ENCODE measurements at regions not wholly inside any gene's neighbourhood (a gene's known extent, or its start where the extent isn't known, plus 50 kb on each side); places are given as distances from the start of the nearest gene placed in this dataset.

DNA sequence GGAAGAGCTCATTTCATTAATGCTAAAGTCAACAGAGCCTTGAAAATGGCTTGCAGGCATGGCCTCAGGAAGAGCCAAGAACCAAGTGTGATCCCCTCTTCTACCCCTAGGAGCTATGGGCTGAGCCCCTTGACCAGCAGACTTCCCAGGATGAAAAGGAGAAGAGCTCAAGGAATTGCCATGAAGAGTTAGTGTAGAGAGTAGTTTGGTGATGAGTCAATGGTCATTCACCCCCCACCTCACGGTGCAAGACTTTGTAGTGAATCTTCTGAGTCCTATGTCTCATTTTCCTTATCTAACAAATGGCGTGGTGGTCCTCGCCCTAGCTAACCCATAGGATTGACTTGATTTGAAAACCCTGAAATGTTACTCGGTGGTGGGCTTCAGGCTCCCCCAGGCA lies 422.4 kb upstream of the CADM1 start:
- Histone ChIP-seq H3K27ac (ENCODE audit: low read length) (no peak overlapping the region), H3K4me3 (ENCODE audit: low read length) (no peak overlapping the region), H3K36me3 (ENCODE audit: control insufficient read depth, insufficient read depth, low read length) (no peaks in the 10 kb centered on the region), H3K4me1 (ENCODE audit: control insufficient read depth, insufficient read depth, low read length) (peaks cover 22% of the 10 kb centered on the region), H3K27me3 (ENCODE audit: control insufficient read depth, insufficient read depth, low read length) (peaks cover 6% of the 10 kb centered on the region), H3K9me3 (replicated peaks; ENCODE audit: control insufficient read depth, low read depth, low read length) (no peaks in the 10 kb centered on the region)
- WGBS (ENCODE audit: insufficient coverage), result 100% methylated on average over 2 of the region's 4 CpGs
- DNase-seq, result no peak

DNA sequence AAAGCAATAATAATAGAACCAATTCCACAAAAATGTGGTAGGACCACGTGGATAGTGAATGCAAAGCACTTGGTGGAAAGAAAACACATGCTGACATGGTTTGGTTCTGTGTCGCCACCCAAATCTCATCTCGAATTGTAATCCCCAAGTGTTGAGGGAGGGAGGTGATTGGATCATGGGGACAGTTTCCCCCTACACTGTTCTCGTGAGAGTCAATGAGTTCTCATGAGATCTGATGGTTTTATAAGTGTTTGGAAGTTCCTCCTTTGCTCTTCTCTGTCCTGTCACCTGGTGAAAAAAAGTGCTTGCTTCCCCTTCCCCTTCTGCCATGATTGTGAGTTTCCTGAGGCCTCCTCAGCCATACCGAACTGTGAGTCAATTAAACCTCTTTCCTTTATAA lies 421.9 kb upstream of the CADM1 start:
- WGBS (ENCODE audit: insufficient coverage), result no CpG with 5 or more reads among the region's 5 CpGs
- Histone ChIP-seq H3K9me3 (replicated peaks; ENCODE audit: control insufficient read depth, low read depth, low read length) (no peaks in the 10 kb centered on the region), H3K36me3 (ENCODE audit: control insufficient read depth, insufficient read depth, low read length) (no peaks in the 10 kb centered on the region), H3K27me3 (ENCODE audit: control insufficient read depth, insufficient read depth, low read length) (peaks cover 7% of the 10 kb centered on the region), H3K4me3 (ENCODE audit: low read length) (no peak overlapping the region), H3K27ac (ENCODE audit: low read length) (no peak overlapping the region), H3K4me1 (ENCODE audit: control insufficient read depth, insufficient read depth, low read length) (peaks cover 21% of the 10 kb centered on the region)
- no peak for DNase-seq

DNA sequence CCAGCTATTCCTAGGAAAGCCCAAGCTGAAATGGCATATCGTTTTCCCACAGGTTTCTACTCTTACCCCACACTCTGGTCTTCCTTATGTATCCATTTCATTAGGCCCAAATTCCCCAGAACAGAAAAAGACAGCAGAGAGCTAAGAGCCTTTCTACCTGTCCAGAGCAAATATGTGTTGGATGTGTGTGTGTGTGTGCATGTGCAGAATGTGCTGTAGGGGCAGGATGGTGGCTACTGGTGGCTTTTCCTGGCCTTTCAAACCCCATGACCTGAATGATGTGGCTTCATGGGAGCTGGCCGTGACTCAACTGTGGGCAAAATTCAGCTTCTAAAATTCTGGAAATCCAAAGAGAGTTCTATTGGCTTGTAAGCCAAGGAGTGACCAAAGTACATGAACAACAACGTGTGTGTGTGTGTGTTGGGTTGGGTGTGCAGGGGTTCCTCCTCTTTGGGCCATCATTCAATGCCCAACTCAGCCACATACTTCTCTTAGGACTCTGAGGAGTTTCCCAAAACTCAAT lies 421.4 kb upstream of the CADM1 start:
- no peaks in the 10 kb centered on the region for H3K36me3 ChIP-seq (ENCODE audit: control insufficient read depth, insufficient read depth, low read length)
- 91% methylated on average over 1 of the region's 3 CpGs for WGBS (ENCODE audit: insufficient coverage)
- no peak overlapping the region for H3K27ac ChIP-seq (ENCODE audit: low read length)
- DNase-seq, result no peak
- H3K9me3 ChIP-seq (replicated peaks; ENCODE audit: control insufficient read depth, low read depth, low read length), result no peaks in the 10 kb centered on the region
- peaks cover 17% of the 10 kb centered on the region for H3K4me1 ChIP-seq (ENCODE audit: control insufficient read depth, insufficient read depth, low read length)
- peaks cover 5% of the 10 kb centered on the region for H3K27me3 ChIP-seq (ENCODE audit: control insufficient read depth, insufficient read depth, low read length)
- no peak overlapping the region for H3K4me3 ChIP-seq (ENCODE audit: low read length)

- 39% methylated on average over 3 of the region's 6 CpGs for WGBS (ENCODE audit: insufficient coverage)
Observed at GRCh38 chr11:115924744-115925567, 420.7 kb upstream of the CADM1 start.

DNA sequence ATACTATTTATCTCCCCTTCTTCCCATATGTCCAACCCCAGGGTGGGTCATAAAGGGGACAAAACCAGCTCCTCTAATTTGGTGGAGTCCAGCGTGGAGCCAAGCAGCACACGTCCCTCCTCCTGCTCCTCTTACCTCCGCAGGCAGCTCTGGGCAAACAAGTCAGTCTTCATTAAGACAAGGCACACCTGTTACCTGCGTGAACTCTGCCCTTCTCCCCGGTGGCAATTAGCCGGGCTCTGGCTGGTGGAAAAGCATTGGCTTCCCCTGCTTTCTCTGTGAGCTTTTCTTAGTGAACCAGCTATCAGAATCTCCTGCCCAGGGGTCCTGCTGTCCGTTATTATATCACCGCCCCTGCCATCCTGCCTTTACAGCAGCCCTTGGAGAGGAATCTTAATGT lies 418.7 kb upstream of the CADM1 start:
- H3K27ac ChIP-seq (ENCODE audit: low read length), result no peak overlapping the region
- H3K9me3 ChIP-seq (replicated peaks; ENCODE audit: control insufficient read depth, low read depth, low read length), result no peaks in the 10 kb centered on the region
- H3K4me1 ChIP-seq (ENCODE audit: control insufficient read depth, insufficient read depth, low read length), result peaks cover 6% of the 10 kb centered on the region
- H3K4me3 ChIP-seq (ENCODE audit: low read length), result no peak overlapping the region
- 74% methylated on average over 6 of the region's 8 CpGs for WGBS (ENCODE audit: insufficient coverage)
- DNase-seq, result no peak
- no peaks in the 10 kb centered on the region for H3K36me3 ChIP-seq (ENCODE audit: control insufficient read depth, insufficient read depth, low read length)
- peaks cover 11% of the 10 kb centered on the region for H3K27me3 ChIP-seq (ENCODE audit: control insufficient read depth, insufficient read depth, low read length)

More at GRCh38 chr11:115924744-115925567, 420.7 kb upstream of the CADM1 start:
- no peaks in the 10 kb centered on the region for H3K9me3 ChIP-seq (replicated peaks; ENCODE audit: control insufficient read depth, low read depth, low read length)
- H3K36me3 ChIP-seq (ENCODE audit: control insufficient read depth, insufficient read depth, low read length), result no peaks in the 10 kb centered on the region
- H3K4me1 ChIP-seq (ENCODE audit: control insufficient read depth, insufficient read depth, low read length), result peaks cover 11% of the 10 kb centered on the region
- no peak overlapping the region for H3K27ac ChIP-seq (ENCODE audit: low read length)
- no peak overlapping the region for H3K4me3 ChIP-seq (ENCODE audit: low read length)
- DNase-seq, result no peak
- peaks cover 5% of the 10 kb centered on the region for H3K27me3 ChIP-seq (ENCODE audit: control insufficient read depth, insufficient read depth, low read length)

GRCh38 chr11:115921986-115922385 lies 417.8 kb upstream of the CADM1 start:
- no CpG with 5 or more reads among the region's 2 CpGs for WGBS (ENCODE audit: insufficient coverage)
- no peaks in the 10 kb centered on the region for H3K9me3 ChIP-seq (replicated peaks; ENCODE audit: control insufficient read depth, low read depth, low read length)
- no peaks in the 10 kb centered on the region for H3K36me3 ChIP-seq (ENCODE audit: control insufficient read depth, insufficient read depth, low read length)
- no peaks in the 10 kb centered on the region for H3K4me1 ChIP-seq (ENCODE audit: control insufficient read depth, insufficient read depth, low read length)
- no peak overlapping the region for H3K27ac ChIP-seq (ENCODE audit: low read length)
- peaks cover 11% of the 10 kb centered on the region for H3K27me3 ChIP-seq (ENCODE audit: control insufficient read depth, insufficient read depth, low read length)
- no peak overlapping the region for H3K4me3 ChIP-seq (ENCODE audit: low read length)
- DNase-seq, result no peak

GRCh38 chr11:115921540-115921939 lies 417.3 kb upstream of the CADM1 start:
- Histone ChIP-seq H3K4me3 (ENCODE audit: low read length) (no peak overlapping the region), H3K4me1 (ENCODE audit: control insufficient read depth, insufficient read depth, low read length) (no peaks in the 10 kb centered on the region), H3K9me3 (replicated peaks; ENCODE audit: control insufficient read depth, low read depth, low read length) (no peaks in the 10 kb centered on the region), H3K27ac (ENCODE audit: low read length) (no peak overlapping the region), H3K27me3 (ENCODE audit: control insufficient read depth, insufficient read depth, low read length) (peaks cover 11% of the 10 kb centered on the region), H3K36me3 (ENCODE audit: control insufficient read depth, insufficient read depth, low read length) (no peaks in the 10 kb centered on the region)
- no peak for DNase-seq
- WGBS (ENCODE audit: insufficient coverage), result 75% methylated on average over 2 of the region's 3 CpGs

DNA sequence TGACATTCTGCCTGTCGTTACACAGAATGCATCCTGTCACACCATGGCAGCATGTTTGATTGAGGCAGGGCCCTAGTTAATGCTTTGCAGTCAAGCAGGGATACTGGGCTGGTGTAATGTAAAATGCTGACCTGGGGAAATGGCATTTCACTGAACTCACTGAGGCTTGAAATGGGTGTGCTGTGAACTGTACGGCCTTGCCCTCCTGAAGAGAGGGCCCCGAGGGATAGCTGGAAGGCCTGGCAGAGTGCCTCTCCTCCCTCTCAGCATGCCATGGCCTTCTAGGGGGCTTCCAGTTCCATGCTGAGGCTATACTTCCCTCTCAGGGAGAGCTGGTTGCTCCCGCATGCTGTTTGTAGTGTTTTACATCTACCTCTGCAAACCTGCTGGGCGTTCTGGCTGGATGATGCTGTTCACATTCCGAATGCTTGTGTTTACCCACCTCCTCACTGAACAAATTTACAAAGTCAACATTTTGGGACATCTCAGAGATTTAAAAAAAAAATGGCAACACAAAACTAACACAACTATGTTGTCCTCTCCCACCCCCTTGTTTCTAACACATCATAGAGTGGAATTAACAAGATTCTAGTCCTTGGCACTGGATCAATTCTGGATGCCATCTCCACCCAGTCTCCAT lies 416.7 kb upstream of the CADM1 start:
- WGBS (ENCODE audit: insufficient coverage), result 71% methylated on average over 3 of the region's 6 CpGs
- Histone ChIP-seq H3K4me3 (ENCODE audit: low read length) (no peak overlapping the region), H3K27me3 (ENCODE audit: control insufficient read depth, insufficient read depth, low read length) (peaks cover 11% of the 10 kb centered on the region), H3K36me3 (ENCODE audit: control insufficient read depth, insufficient read depth, low read length) (no peaks in the 10 kb centered on the region), H3K9me3 (replicated peaks; ENCODE audit: control insufficient read depth, low read depth, low read length) (no peaks in the 10 kb centered on the region), H3K4me1 (ENCODE audit: control insufficient read depth, insufficient read depth, low read length) (no peaks in the 10 kb centered on the region), H3K27ac (ENCODE audit: low read length) (no peak overlapping the region)
- no peak for DNase-seq

DNA sequence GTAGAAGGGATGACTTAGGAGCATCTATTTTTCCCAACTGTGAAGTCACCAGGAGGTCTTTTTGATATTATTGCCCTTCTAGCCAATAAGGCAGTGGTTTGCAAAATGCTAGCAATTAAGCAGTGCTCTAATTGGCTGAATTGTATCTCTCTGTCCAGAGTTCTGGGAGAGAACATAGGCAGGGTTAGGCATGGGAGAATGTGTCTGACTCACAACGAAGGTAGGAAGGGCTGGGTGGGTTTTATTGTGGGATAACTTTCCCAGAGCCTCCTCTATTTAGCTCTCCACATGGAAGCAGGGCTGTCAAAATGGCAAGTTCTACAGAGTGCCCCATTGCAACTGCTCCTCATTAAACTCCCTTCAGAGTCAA lies 415.9 kb upstream of the CADM1 start:
- peak; percentile 12 for DNase-seq
- no peaks in the 10 kb centered on the region for H3K9me3 ChIP-seq (replicated peaks; ENCODE audit: control insufficient read depth, low read depth, low read length)
- peaks cover 12% of the 10 kb centered on the region for H3K27me3 ChIP-seq (ENCODE audit: control insufficient read depth, insufficient read depth, low read length)
- no peak overlapping the region for H3K27ac ChIP-seq (ENCODE audit: low read length)
- H3K36me3 ChIP-seq (ENCODE audit: control insufficient read depth, insufficient read depth, low read length), result no peaks in the 10 kb centered on the region
- WGBS (ENCODE audit: insufficient coverage), result no CpG with 5 or more reads among the region's 1 CpG
- H3K4me1 ChIP-seq (ENCODE audit: control insufficient read depth, insufficient read depth, low read length), result no peaks in the 10 kb centered on the region
- H3K4me3 ChIP-seq (ENCODE audit: low read length), result no peak overlapping the region

- no peaks in the 10 kb centered on the region for H3K9me3 ChIP-seq (replicated peaks; ENCODE audit: control insufficient read depth, low read depth, low read length)
- no peak overlapping the region for H3K27ac ChIP-seq (ENCODE audit: low read length)
- H3K27me3 ChIP-seq (ENCODE audit: control insufficient read depth, insufficient read depth, low read length), result peaks cover 13% of the 10 kb centered on the region
- H3K4me3 ChIP-seq (ENCODE audit: low read length), result no peak overlapping the region
- WGBS (ENCODE audit: insufficient coverage), result no CpG with 5 or more reads among the region's 4 CpGs
- peak; percentile 5 for DNase-seq
- H3K36me3 ChIP-seq (ENCODE audit: control insufficient read depth, insufficient read depth, low read length), result no peaks in the 10 kb centered on the region
- no peaks in the 10 kb centered on the region for H3K4me1 ChIP-seq (ENCODE audit: control insufficient read depth, insufficient read depth, low read length)
Observed at GRCh38 chr11:115919341-115920091, 415.3 kb upstream of the CADM1 start.

Data from muscle of leg (tissue), 3 donors.